ENCODE measurements at regions not wholly inside any gene's neighbourhood (a gene's known extent, or its start where the extent isn't known, plus 50 kb on each side); places are given as distances from the start of the nearest gene placed in this dataset.

DNA sequence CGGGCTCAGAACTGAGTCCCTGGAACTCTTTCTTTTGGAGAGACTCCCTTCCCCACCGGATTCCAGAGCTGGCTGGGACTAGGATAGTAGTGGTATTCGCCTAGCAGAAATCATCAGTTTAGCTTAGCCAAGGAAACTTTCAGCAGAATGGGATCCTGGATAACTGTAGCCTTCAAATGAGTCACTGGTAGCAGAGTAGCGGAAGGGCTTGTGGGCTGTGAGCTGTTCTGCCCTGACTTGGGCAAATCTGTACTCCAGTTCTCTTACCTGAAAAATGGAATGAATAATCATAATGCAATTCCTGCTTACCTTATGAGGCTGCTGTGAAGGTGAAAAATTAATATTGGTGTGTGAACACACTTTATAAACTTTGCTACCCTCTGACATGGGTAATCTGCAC is 244.3 kb upstream of the CHD6 start:
- TF ChIP-seq, protein P1, sequence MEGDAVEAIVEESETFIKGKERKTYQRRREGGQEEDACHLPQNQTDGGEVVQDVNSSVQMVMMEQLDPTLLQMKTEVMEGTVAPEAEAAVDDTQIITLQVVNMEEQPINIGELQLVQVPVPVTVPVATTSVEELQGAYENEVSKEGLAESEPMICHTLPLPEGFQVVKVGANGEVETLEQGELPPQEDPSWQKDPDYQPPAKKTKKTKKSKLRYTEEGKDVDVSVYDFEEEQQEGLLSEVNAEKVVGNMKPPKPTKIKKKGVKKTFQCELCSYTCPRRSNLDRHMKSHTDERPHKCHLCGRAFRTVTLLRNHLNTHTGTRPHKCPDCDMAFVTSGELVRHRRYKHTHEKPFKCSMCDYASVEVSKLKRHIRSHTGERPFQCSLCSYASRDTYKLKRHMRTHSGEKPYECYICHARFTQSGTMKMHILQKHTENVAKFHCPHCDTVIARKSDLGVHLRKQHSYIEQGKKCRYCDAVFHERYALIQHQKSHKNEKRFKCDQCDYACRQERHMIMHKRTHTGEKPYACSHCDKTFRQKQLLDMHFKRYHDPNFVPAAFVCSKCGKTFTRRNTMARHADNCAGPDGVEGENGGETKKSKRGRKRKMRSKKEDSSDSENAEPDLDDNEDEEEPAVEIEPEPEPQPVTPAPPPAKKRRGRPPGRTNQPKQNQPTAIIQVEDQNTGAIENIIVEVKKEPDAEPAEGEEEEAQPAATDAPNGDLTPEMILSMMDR (IDR thresholded peaks at IDR 0.05; ENCODE audit: insufficient read depth, low read depth, low read length) = no peak
- H3K4me3 ChIP-seq (ENCODE audit: low read depth, low read length) = no peak overlapping the region
- no peak for DNase-seq (ENCODE audit: low read depth)

DNA sequence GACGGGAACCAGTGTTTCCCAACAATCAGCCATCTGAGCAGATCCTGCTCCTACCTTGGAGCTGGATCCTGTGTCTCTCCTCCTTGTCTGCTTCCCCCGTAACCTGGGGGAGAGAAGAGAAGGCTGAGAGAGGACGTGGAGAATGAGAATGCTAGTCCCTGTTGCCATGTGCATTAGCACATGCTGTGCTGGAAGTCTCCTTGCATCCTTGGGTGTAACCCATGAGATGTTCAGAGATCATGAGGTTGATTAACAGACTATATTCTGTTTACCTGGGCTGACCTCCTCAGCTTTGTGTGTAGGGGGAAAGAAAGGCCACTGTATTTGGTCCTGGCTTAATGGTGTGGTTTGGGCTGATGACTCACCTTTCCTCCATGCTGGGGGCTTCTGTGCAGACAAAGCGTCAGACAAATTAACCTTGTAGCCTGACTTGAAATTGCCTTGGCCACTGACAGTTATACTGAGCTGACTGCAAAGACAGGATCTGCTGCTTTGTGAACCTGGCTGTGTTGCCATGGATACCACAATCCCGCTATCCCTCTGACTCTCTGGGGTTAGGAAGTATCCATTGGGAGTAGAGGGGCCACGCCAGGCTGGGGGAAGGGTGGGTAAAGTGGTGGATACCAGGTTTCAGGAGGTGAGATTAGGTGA is 243.7 kb upstream of the CHD6 start:
- TF ChIP-seq, protein P1 (IDR thresholded peaks at IDR 0.05; ENCODE audit: insufficient read depth, low read depth, low read length) = no peak

DNA sequence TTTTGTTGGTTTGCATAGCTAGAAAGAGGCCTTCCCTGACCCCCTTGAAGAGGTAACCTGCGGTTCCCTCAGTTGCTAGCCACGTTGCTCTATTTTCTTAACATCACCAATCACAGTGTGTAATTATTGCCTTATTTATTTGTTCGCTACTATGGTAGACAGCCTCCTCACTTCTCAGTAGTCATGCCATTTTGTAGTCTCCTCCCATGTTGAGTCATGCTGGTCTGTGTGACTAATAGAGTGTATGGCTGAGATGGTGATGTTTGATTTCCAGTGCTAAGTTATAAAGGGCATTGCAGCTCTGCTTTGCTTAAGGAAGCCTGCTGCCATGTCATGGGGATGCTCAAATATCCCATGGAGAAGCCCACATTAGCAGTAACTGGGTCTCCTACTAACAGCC is 236.6 kb upstream of the CHD6 start:
- no peak for DNase-seq (ENCODE audit: low read depth)

More for the DNA sequence above, 243.7 kb upstream of the CHD6 start:
- no peak for DNase-seq (ENCODE audit: low read depth)
- no peak overlapping the region for H3K4me3 ChIP-seq (ENCODE audit: low read depth, low read length)

DNA sequence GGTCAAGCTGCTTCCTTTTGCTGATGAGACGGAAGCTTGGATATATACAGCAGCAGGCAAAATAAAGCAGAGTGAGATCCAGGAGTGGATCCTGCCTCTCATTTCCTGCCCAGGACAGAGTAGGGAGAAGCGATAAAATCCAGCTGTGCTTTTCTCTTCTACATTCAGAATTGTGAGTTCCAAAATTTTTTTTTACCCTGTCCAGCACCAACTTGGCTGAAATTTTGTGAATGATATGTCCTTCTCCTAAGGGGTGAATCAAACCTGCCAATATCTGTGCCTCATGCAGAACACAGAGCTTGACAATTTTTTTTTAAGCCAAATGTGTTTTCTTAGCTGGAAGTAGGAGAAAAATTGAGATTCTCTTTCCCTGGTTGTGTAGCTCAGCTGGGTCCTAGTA is 235.6 kb upstream of the CHD6 start:
- no peak for DNase-seq (ENCODE audit: low read depth)
- TF ChIP-seq, protein P1 (IDR thresholded peaks at IDR 0.05; ENCODE audit: insufficient read depth, low read depth, low read length) = no peak

More for the DNA sequence above, 236.6 kb upstream of the CHD6 start:
- no peak overlapping the region for H3K4me3 ChIP-seq (ENCODE audit: low read depth, low read length)
- TF ChIP-seq, protein P1 (IDR thresholded peaks at IDR 0.05; ENCODE audit: insufficient read depth, low read depth, low read length) = no peak

DNA sequence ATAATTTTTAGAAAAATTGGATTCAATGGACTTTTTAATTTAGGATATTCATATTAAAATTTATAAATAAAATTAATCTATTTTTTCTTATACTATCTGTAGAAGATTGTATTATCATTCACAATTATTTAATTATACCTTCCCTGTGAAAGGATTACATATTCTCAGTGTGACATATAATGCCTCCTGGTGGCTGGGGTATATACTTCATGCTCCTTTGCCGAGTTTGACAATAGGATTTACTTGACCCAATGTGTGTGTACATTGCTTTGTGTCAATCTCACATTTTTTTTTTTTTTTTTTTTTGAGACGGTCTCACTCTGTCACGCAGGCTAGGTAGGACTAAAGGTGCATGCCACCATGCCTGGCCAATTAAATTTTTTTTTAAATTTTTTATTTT is 230.0 kb upstream of the CHD6 start:
- no peak overlapping the region for H3K4me3 ChIP-seq (ENCODE audit: low read depth, low read length)
- TF ChIP-seq, protein P1 (IDR thresholded peaks at IDR 0.05; ENCODE audit: insufficient read depth, low read depth, low read length) = no peak
- no peak for DNase-seq (ENCODE audit: low read depth)

More for the DNA sequence above, 235.6 kb upstream of the CHD6 start:
- no peak overlapping the region for H3K4me3 ChIP-seq (ENCODE audit: low read depth, low read length)

DNA sequence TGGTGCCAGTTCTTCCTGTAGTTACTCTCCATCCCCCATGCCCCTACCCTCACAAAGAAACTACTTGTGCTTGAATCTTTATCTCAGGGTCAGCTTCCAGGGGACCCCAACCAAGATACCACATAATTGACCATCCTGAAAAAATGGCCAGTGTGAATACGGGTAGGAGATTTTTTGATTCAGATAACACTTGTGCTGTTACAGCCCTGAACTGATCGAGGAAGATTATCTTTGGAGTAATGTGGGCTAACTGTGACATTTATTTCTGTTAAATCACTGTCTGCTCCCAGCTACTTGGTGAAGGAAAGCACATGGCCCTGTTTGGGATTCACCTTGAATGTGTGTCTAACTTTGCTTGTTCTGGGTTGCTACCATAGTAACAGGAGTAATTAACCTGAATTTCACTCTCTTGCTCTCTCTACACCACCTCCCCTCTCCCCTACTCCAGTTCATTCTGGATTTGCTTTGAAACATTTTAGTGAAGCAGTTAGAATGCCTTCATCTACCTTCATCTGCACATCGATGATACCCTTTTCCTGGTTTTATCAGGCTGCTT is 219.6 kb upstream of the CHD6 start:
- no peak for DNase-seq (ENCODE audit: low read depth)
- TF ChIP-seq, protein P1 (IDR thresholded peaks at IDR 0.05; ENCODE audit: insufficient read depth, low read depth, low read length) = no peak

More for the DNA sequence above, 219.6 kb upstream of the CHD6 start:
- no peak overlapping the region for H3K4me3 ChIP-seq (ENCODE audit: low read depth, low read length)

All from fibroblast of villous mesenchyme (primary cell).